Suprapubic skin (tissue), 4 donors: ENCODE measurements at regions not wholly inside any gene's neighbourhood (a gene's known extent, or its start where the extent isn't known, plus 50 kb on each side); places are given as distances from the start of the nearest gene placed in this dataset.

ENCODE experiments used
- DNase-seq, 2 donors: peaks; one replicate each; pipeline ENCODE4 v3.0.0-alpha.2; 2019; ENCODE audit warnings: low spot score in 2 of 2
- H3K27ac ChIP-seq: fragments of 200-600 bp; sonication (generic); one replicate; pipeline ENCODE4 v1.5.1; 2019
- H3K27me3 ChIP-seq: fragments of 200-600 bp; sonication (generic); one replicate; pipeline ENCODE4 v1.5.1; 2019
- H3K36me3 ChIP-seq: fragments of 200-600 bp; sonication (generic); one replicate; pipeline ENCODE4 v1.5.1; 2019
- H3K4me1 ChIP-seq: fragments of 200-600 bp; sonication (generic); one replicate; pipeline ENCODE4 v1.5.1; 2019
- H3K4me3 ChIP-seq: fragments of 200-600 bp; sonication (generic); one replicate; pipeline ENCODE4 v1.5.1; 2019; ENCODE audit warnings: mild to moderate bottlenecking
- H3K9me3 ChIP-seq: fragments of 200-600 bp; sonication (generic); one replicate; pipeline ENCODE4 v1.5.1; 2019
- CTCF ChIP-seq, 2 donors: fragments of 200-600 bp in 1 of 2; fragments of 450-650 bp in 1 of 2; sonication (generic) in 1 of 2; IDR thresholded peaks; one replicate each; pipeline ENCODE4 v1.5.1; 2016 to 2019; ENCODE audit warnings: antibody characterized with exemption in 2 of 2, mild to moderate bottlenecking in 1 of 2, moderate library complexity in 1 of 2
- EP300 ChIP-seq: sonication (generic); formaldehyde crosslinking; IDR thresholded peaks from one replicate; pipeline ENCODE4 v1.6.1; 2017; ENCODE audit warnings: antibody characterized with exemption
- POLR2A ChIP-seq, 2 donors: fragments of 450-650 bp; IDR thresholded peaks; one replicate each; pipeline ENCODE4 v1.6.1; 2017; ENCODE audit warnings: antibody characterized with exemption in 2 of 2, mild to moderate bottlenecking in 2 of 2, moderate library complexity in 2 of 2
- POLR2AphosphoS5 ChIP-seq, 3 donors: sonication (generic); formaldehyde crosslinking; IDR thresholded peaks; one replicate each; pipeline ENCODE4 v1.6.1; 2017; ENCODE audit warnings: antibody characterized with exemption in 3 of 3
- WGBS: methylation state at CpG from one replicate; pipeline ENCODE4 v1.1.5; 2018; 5-methylcytosine and 5-hydroxymethylcytosine counted together

- H3K27me3 ChIP-seq = peaks cover 4% of the 10 kb centered on the region
- no peak overlapping the region for H3K4me3 ChIP-seq
- H3K36me3 ChIP-seq = no peaks in the 10 kb centered on the region
- no peak overlapping the region for H3K27ac ChIP-seq
- WGBS = 65% methylated on average over 8 of the region's 8 CpGs
- no peak for TF ChIP-seq POLR2A (IDR thresholded peaks at IDR 0.05)
- TF ChIP-seq POLR2AphosphoS5 (IDR thresholded peaks at IDR 0.05) = no peak
- TF ChIP-seq EP300 = no peak
- TF ChIP-seq CTCF (IDR thresholded peaks at IDR 0.05) = no peak
- H3K4me1 ChIP-seq = peaks cover 20% of the 10 kb centered on the region
- no peaks in the 10 kb centered on the region for H3K9me3 ChIP-seq
- DNase-seq = no peak
Measured at GRCh38 chr11:123304828-123305466, 109.9 kb upstream of the CLMP start.

GRCh38 chr11:123303924-123304323 lies 108.9 kb upstream of the CLMP start:
- H3K27me3 ChIP-seq = peaks cover 4% of the 10 kb centered on the region
- 83% methylated on average over 6 of the region's 6 CpGs for WGBS
- H3K36me3 ChIP-seq = no peaks in the 10 kb centered on the region
- TF ChIP-seq POLR2AphosphoS5 (IDR thresholded peaks at IDR 0.05) (no peak), POLR2A (IDR thresholded peaks at IDR 0.05) (no peak), CTCF (IDR thresholded peaks at IDR 0.05) (no peak), EP300 (no peak)
- peaks cover 20% of the 10 kb centered on the region for H3K4me1 ChIP-seq
- DNase-seq = no peak
- H3K4me3 ChIP-seq = no peak overlapping the region
- H3K9me3 ChIP-seq = no peaks in the 10 kb centered on the region
- no peak overlapping the region for H3K27ac ChIP-seq

DNA sequence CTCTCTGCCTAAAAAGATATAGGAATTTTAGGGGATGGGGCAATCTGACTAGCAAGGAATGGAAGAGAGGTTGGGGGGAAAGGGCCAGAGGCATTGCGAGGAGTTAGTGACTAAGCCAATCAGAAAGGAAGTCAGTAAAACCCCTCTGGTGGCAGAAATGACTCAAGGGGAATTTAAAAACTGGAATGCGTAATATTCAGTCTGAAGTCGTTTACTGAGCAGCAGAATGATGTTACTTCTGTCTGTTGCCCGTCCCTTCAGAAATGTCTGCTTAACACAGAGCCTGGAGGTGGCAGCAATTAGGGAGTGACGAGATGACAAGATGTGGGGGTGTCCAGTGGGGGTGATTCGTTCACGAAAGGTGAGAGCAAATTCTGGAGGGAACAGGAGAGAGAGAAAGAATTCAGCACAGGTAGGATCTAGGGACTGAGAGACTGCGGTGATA lies 107.7 kb upstream of the CLMP start:
- WGBS = 44% methylated on average over 8 of the region's 8 CpGs
- no peak overlapping the region for H3K4me3 ChIP-seq
- H3K27me3 ChIP-seq = peaks cover 4% of the 10 kb centered on the region
- no peaks in the 10 kb centered on the region for H3K36me3 ChIP-seq
- H3K4me1 ChIP-seq = peaks cover 19% of the 10 kb centered on the region
- H3K9me3 ChIP-seq = no peaks in the 10 kb centered on the region
- no peak for TF ChIP-seq CTCF (IDR thresholded peaks at IDR 0.05)
- no peak for TF ChIP-seq EP300
- no peak for TF ChIP-seq POLR2AphosphoS5 (IDR thresholded peaks at IDR 0.05)
- no peak for TF ChIP-seq POLR2A (IDR thresholded peaks at IDR 0.05)
- no peak overlapping the region for H3K27ac ChIP-seq
- DNase-seq = no peak

DNA sequence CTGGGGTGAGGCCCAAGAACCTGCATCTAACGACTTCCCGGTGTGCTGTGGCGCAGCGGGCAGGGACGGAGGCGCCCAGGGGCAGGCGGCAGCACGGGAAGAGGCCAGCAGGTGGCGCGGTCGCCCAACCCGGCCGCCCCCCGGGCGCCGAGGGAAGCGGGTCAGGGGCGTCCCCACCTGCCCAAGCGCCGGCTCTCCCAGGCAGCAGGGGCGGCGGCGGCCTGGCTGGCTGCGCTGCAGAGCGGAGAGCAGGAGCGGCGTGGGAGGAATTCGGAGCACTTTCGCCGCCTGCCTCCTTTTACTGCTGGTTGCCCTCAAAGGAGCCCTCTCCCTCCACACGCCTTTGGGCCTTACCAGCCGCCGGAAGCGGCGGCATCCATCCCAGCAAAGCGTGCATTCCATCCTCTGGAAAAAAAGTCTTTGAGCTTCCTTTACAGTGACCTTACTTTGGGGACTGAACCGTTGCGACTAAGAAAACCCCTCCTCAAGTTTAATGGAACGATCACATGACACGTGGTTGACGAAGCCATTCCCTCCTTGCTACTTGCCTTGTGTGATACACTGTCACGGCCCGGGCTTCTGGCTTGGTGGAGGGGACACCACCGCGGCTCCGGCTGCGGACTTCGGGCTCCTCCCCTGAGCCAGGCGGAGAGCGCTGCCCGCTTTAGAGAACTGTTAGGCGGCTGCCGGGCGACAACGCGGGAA lies 106.8 kb upstream of the CLMP start:
- H3K4me3 ChIP-seq = peak overlapping the region; percentile 47
- TF ChIP-seq POLR2A (IDR thresholded peaks at IDR 0.05) (no peak), CTCF (IDR thresholded peaks at IDR 0.05) (peak; percentile 32 to 91)
- peaks cover 8% of the 10 kb centered on the region for H3K27me3 ChIP-seq
- DNase-seq = peak in 1 of 2 donors; percentile 64
- 11% methylated on average over 22 of the region's 56 CpGs for WGBS
- H3K36me3 ChIP-seq = no peaks in the 10 kb centered on the region
- H3K4me1 ChIP-seq = peaks cover 15% of the 10 kb centered on the region
- no peak overlapping the region for H3K27ac ChIP-seq
- no peaks in the 10 kb centered on the region for H3K9me3 ChIP-seq

- 39% methylated on average over 3 of the region's 3 CpGs for WGBS
- no peak for DNase-seq
- peaks cover 8% of the 10 kb centered on the region for H3K27me3 ChIP-seq
Measured at GRCh38 chr11:123301013-123301591, 106.1 kb upstream of the CLMP start.

More at GRCh38 chr11:123301013-123301591, 106.1 kb upstream of the CLMP start:
- H3K4me3 ChIP-seq = peak overlapping the region; percentile 47
- no peaks in the 10 kb centered on the region for H3K36me3 ChIP-seq
- peaks cover 15% of the 10 kb centered on the region for H3K4me1 ChIP-seq
- no peak overlapping the region for H3K27ac ChIP-seq
- H3K9me3 ChIP-seq = no peaks in the 10 kb centered on the region
- TF ChIP-seq POLR2AphosphoS5 (IDR thresholded peaks at IDR 0.05) (no peak), POLR2A (IDR thresholded peaks at IDR 0.05) (no peak), CTCF (IDR thresholded peaks at IDR 0.05) (no peak), EP300 (no peak)
